NCI-H187 (cell line): ENCODE measurements at regions not wholly inside any gene's neighbourhood (a gene's known extent, or its start where the extent isn't known, plus 50 kb on each side); places are given as distances from the start of the nearest gene placed in this dataset.
"Not testable (repeated sequence)": the region's sequence is repeated elsewhere in the genome, so short reads cannot be mapped to it uniquely, and the experiment has no call there.

ENCODE experiments used
- DNase-seq, 2 experiments: peaks; one replicate each; lab custom pipeline; 2025; lab: John Stamatoyannopoulos, UW

GRCh38 chr1:187631984-187632383, 803.2 kb downstream of the PLA2G4A start:
- no peak for DNase-seq

- DNase-seq: no peak
These were observed 806.2 kb downstream of the PLA2G4A start for GRCh38 chr1:187634940-187635339.

- DNase-seq: no peak
These were observed 810.1 kb downstream of the PLA2G4A start for GRCh38 chr1:187638733-187639434.

GRCh38 chr1:187641015-187641414, 812.3 kb downstream of the PLA2G4A start:
- DNase-seq: no peak

- no peak for DNase-seq
These were observed 812.7 kb downstream of the PLA2G4A start for GRCh38 chr1:187641463-187641862.

- DNase-seq: no peak
These were observed 813.2 kb downstream of the PLA2G4A start for GRCh38 chr1:187641907-187642306.

- no peak for DNase-seq
These were observed 816.9 kb downstream of the PLA2G4A start for GRCh38 chr1:187645651-187646050.

- no peak for DNase-seq
These were observed 817.9 kb downstream of the PLA2G4A start for GRCh38 chr1:187646536-187647107.

- no peak for DNase-seq
These were observed 819.3 kb downstream of the PLA2G4A start for GRCh38 chr1:187648091-187648490.

GRCh38 chr1:187654635-187655034, 825.9 kb downstream of the PLA2G4A start:
- no peak for DNase-seq

- DNase-seq: no peak
These were observed 826.4 kb downstream of the PLA2G4A start for GRCh38 chr1:187655104-187655503.

- no peak for DNase-seq
These were observed 836.7 kb downstream of the PLA2G4A start for GRCh38 chr1:187665483-187665882.

GRCh38 chr1:187680823-187681222, 852.1 kb downstream of the PLA2G4A start:
- DNase-seq: no peak

GRCh38 chr1:187682112-187682511, 853.4 kb downstream of the PLA2G4A start:
- no peak for DNase-seq

- no peak for DNase-seq
These were observed 856.6 kb downstream of the PLA2G4A start for GRCh38 chr1:187685333-187685732.

GRCh38 chr1:187689129-187689528, 860.4 kb downstream of the PLA2G4A start:
- DNase-seq: no peak

GRCh38 chr1:187691439-187691838, 862.7 kb downstream of the PLA2G4A start:
- DNase-seq: no peak

GRCh38 chr1:187692799-187693198, 864.0 kb downstream of the PLA2G4A start:
- DNase-seq: no peak

- DNase-seq: no peak
These were observed 867.3 kb downstream of the PLA2G4A start for GRCh38 chr1:187696073-187696472.

- not testable (repeated sequence) for DNase-seq
These were observed 874.7 kb downstream of the PLA2G4A start for GRCh38 chr1:187703138-187704130.

GRCh38 chr1:187714470-187714869, 885.7 kb downstream of the PLA2G4A start:
- no peak for DNase-seq

- DNase-seq: no peak
These were observed 886.7 kb downstream of the PLA2G4A start for GRCh38 chr1:187715483-187715882.

- no peak for DNase-seq
These were observed 887.4 kb downstream of the PLA2G4A start for GRCh38 chr1:187716160-187716559.
